Activated T-cell treated with anti-CD3 and anti-CD28 coated beads for 48 hours (primary cell): ENCODE measurements at regions not wholly inside any gene's neighbourhood (a gene's known extent, or its start where the extent isn't known, plus 50 kb on each side); places are given as distances from the start of the nearest gene placed in this dataset.

Experiments
- DNase-seq: peaks from one replicate; pipeline ENCODE4 v3.0.0-alpha.2; 2020; ENCODE audit warnings: low read depth

GRCh38 chr1:115203287-115203686 lies 114.0 kb upstream of the TSPAN2 start:
- DNase-seq: no peak

DNA sequence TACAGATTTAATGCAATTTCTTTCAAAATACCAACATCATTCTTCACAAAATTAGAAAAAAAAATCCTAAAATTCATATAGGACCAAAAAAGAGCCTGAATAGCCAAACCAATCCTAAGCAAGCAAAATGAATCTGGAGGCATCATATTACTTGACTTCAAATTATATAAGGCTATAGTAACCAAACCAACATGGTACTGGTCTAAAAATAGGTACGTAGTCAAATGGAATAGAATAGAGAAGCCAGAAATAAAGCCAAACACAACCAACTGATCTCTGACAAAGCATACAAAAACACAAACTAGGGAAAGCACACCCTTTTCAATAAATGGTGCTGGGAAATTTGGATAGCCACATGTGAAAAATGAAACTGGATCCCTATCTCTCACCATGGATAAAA lies 112.3 kb upstream of the TSPAN2 start:
- DNase-seq: no peak

GRCh38 chr1:115199416-115200132 lies 110.3 kb upstream of the TSPAN2 start:
- no peak for DNase-seq

DNA sequence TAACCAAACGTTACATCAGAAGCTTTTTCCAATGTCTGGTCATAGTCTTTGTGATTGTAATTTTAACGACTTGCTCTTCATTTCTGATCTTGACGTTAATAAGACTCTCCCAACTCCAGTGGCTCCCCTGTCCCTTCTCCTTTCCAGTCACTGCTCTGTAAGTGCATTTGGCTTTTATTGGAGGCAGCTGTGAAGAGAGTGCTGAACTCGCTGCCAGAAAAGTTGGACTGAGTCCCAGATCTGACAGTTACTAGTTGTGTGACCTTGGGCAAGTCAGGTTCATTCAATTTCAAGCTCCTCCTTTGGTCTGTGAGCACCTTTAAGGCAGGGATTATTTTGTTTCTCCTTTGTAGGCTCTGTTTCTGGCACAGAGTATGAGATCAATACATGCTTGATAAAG lies 109.6 kb upstream of the TSPAN2 start:
- no peak for DNase-seq

DNA sequence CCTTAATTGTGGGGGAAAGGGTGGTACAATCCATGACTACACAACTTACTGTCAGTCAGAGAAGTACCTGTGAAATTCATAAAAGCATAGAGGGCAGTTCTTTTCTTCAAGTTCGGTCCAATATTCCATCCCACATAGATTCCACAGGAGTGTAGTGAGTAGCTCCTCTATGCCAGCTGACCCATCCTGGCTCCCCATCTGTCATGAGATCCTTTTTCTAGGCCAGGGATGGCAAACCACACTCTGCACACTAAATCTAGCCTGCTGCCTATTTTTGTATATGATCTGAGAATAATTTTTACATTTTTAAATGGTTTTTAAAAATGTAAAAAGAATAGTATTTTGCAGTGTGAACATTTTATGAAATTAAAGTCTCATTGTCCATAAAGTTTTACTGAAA lies 107.0 kb upstream of the TSPAN2 start:
- DNase-seq: no peak

- no peak for DNase-seq
Measured at GRCh38 chr1:115194506-115194905, 105.2 kb upstream of the TSPAN2 start.

DNA sequence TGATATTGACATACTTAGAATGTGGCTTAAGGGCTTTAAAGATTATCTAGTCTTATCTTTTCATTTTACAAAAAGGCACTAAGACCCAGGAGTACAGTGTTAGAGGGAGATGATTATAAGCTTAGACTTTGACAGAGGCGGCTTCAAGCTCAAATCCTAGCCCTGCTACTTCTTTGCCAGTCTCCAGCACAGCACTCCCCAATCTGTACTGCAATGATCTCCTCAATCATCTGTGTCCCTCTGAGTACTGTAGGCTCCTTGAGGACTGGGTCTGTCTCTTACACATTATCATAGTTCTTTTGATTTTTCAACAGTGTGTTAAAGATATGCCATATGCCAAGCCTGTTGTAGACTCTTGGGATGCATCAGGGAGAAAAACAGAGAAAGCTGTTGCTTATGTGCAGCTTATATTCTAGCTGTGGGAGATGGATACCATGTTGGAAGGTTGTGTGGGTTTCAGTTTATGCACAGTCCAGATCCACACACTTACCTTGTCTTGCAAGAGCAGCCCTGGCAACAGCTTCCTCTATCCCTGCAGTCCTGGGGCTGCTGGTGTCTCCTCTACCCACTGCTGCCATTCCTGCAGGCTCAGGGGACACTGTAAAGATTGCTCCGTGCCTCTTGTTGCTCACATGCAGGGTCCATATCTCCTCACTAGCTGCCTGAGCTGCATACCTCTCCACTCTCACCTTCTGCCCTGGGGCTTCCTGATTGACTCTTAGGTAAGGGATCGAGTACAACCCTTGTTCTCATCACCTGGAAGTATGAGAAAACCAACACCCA lies 103.9 kb upstream of the TSPAN2 start:
- DNase-seq: no peak

DNA sequence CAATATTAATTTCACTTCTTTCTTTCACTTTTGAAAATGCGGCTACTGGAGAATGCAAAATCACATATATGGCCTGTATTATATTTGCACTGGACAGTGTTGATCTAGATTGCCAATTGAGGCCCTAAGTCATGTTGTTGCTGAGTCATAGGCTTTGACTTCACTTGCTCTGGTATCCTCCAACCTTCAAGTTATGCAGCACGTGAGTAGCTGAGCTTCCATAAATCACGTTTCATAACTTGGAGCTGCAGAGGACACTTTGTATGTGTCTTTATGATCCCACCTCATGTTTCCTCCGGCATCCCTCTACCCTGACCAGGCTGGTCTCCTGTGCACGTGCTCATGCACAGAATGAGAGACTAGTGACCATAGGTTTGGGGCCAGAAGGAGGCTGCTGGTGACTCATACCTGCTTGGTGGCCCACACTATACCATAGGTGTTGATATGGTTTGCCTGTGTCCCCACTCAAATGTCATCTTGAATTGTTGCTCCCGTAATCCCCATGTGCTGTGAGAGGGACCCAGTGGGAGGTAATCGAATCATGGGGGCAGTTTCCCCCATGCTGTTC lies 103.0 kb upstream of the TSPAN2 start:
- no peak for DNase-seq

DNA sequence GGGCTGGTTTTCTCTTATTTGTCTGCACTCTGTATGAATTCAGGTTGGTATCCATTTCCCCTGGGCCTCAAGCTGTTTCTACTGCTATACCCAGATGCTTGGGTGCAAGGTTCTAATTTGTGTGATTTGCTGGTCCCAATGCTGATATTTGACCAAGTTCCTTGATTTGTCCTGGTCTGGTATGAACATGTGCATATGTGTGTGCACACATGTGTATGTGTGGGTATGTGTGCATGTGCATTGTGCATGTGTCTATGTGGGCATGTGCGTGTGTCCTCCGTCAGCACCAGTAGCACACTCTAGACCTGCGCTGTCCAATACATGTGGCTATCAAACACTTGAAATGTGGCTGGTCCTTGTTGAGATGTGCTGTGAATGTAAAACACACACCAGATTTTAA lies 102.4 kb upstream of the TSPAN2 start:
- DNase-seq: no peak

DNA sequence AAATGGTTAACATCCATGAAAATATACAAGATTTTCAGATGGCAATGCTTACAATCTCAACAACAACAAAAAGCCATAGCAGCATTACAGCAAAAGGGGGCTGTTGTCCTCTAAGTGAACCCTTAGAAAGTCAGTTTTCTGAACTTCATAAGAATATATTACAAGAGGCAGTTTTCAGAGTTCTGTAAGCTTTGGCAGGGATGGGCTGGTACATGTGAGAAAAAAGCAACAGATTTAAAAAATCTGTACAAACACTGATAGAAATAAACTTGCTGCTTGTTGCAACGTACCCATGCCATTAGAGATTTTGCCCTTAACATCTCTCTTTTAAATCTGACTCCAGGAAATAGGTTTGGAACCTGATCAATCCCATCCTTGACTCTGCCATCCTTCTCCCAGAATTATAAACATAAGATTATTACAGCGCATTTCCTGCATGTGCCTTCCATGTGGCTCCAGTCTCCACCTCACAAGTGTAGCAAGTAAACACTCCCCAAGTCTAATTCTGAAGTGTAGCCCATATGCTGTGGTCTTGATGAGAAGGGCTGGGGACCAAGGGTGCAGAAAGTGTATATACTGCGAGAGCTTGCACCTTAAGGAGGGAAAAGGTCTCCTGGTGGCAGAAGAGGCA lies 101.4 kb upstream of the TSPAN2 start:
- no peak for DNase-seq

GRCh38 chr1:115189814-115190539 lies 100.7 kb upstream of the TSPAN2 start:
- DNase-seq: no peak

GRCh38 chr1:115188680-115189395 lies 99.5 kb upstream of the TSPAN2 start:
- no peak for DNase-seq

DNA sequence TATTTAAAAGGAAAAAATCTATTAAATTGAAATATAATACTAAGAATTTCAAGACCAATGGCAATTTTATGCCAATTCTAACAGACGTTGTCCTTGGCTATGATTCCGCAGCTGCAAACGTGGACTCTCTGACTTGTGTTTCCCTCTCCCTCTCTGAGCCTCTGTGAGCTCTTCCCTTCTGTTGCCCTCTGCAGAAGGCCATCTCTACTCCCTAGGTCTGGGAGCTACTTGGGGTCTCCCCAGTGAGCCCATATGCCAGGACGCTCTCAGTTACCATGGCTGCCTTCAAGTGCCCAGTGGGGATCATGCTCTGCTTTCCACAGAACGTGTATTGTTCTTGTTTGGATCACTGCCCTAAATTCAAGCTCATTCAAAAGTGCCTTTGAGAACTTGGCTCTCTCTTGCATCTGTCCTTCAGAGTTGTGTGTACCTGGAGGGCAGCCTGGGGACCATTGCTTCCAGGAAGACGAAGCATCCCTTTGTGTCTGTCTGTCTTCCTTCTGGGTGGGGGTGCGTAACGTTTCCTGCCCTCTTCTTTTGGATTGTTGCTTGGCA lies 97.5 kb upstream of the TSPAN2 start:
- no peak for DNase-seq

DNA sequence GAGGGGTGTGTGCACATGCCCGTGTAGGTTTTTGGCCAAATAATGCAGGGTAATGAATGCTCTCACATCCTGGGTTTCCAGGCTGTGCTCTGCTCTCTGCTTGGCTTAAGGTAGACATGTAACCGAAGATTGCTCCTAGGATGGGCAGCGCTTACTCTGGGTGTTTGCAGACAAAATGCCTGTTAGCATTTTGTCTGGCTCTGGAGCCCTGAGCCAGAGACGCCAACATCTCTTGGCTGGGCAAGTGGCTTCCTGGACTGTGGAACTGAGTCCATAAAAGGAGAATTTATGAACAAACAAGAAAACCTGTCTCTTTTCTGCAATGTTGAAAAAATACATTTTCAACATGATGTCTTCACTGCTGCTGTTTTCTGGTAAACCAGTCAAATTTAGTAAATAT lies 96.0 kb upstream of the TSPAN2 start:
- DNase-seq: no peak

DNA sequence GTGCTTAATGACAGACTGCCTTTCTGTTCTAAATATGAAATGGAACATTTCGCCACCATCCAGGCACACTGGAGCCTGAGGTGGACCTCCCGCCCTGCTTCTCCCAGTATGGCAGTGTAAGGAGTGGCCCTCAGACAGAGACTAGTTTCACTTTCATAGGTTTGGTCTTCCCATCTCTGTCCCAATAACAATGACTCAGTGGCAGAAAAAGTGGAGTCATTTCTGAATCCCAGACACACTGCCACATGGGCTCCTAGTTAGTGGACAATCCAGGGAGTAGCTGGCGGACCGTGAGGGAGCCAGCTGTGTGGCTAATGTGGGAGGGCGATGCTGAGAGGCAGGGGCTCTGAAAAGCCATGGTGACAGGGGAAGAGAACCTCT lies 95.6 kb upstream of the TSPAN2 start:
- no peak for DNase-seq

DNA sequence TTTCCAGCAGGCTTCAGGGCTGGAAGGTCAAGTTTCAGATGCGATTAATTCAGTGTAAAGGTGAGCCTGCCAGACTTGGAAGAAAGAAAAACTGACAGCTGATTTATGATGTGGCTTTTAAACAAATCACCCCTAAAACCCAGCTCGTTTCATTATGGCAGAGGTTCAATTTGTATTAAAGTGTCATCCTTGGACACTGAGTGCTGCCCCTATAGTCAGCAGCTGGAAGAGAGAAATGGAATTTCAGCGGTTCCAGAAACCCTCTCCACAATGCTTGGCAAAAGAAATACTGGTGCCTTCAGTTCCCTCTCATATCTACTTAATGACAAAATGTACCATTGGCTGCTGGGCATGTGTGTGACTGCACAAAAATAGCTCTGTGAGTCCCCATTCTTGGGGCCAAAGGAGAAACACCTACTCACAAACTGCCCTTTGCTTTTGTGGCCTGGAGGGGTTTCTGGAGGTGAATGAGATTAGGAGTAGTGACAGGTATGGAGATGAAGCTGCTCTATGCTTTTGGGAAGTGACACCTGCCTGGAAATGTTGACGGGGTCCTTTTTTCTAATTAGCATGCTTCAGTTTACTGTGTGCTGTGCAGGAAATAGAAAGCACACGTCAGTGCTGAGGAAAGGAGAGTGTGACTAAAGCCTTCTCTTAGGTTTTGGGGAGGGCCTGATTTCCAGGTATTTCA lies 95.1 kb upstream of the TSPAN2 start:
- DNase-seq: no peak

GRCh38 chr1:115183721-115184259 lies 94.5 kb upstream of the TSPAN2 start:
- DNase-seq: no peak

DNA sequence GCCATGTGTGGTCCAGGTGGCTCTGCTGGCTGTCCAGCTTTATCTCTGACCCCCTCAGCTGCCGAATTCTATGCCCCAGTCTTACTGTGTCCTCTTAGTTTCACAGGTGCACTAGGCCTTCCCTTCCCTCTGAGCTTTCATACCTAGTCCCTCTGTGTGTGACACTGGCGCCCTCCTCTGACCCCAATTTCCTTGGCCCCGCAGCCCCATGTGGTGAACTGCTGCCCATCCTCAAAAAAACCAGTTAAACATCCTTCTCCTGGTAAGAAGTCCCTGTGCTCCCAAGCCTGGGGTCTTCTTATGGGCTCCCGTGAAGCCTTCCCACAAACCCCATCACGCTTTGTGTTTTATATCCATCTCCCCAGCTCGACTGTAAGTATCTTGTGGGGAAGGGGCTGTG lies 93.9 kb upstream of the TSPAN2 start:
- DNase-seq: no peak

DNA sequence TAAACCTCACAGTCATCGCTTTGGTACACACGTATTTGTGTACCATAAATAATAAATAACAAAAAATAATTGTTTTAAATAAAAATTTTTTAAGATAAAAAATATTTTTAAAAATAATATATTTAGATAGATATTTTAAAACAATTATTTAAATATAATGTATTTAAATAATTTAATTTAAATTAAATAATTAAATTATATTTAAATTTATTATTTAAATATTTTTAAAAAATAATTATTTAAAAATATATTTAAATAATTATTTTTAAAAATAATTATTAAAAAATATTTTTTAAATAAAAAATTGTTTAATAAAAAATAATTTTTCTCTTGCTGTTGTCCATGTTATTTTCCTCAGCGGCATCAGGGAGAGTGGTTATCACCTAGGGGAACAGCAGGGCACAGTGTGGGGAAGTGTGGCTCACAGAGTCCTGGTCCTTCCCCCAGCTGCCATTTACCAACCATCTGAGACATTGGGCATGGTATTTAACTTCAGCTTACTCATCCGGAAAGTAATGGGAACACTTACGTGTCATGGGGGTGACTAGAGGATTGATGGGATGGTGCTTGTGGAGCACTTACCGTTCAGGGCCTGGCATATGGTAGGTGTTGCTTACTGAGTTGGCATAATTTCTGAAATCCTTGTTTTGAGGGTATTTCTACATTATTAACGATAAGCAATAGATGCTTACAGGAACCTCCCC lies 92.9 kb upstream of the TSPAN2 start:
- DNase-seq: no peak

- DNase-seq: no peak
Measured at GRCh38 chr1:115181231-115181630, 91.9 kb upstream of the TSPAN2 start.
